AG09319 (cell line): ENCODE measurements at regions not wholly inside any gene's neighbourhood (a gene's known extent, or its start where the extent isn't known, plus 50 kb on each side); places are given as distances from the start of the nearest gene placed in this dataset.

Experiments
- DNase-seq: peaks from one replicate; pipeline ENCODE4 v3.0.0-alpha.2; 2010; ENCODE audit warnings: low read depth; ENCODE audit errors: extremely low read depth
- CTCF ChIP-seq: IDR thresholded peaks from 2 replicates; pipeline ENCODE4 v1.5.1; 2011; ENCODE audit warnings: low read depth, mild to moderate bottlenecking, inconsistent platforms, low read length, moderate library complexity

- TF ChIP-seq CTCF: no peak
- DNase-seq: no peak
Measured at GRCh38 chr2:193627927-193628272, 1433.2 kb upstream of the TMEFF2 start.

- no peak for TF ChIP-seq CTCF
- DNase-seq: no peak
Measured at GRCh38 chr2:193627187-193627926, 1432.6 kb upstream of the TMEFF2 start.

GRCh38 chr2:193608451-193608850 is 1413.7 kb upstream of the TMEFF2 start:
- DNase-seq: no peak
- no peak for TF ChIP-seq CTCF

GRCh38 chr2:193590831-193591230 is 1396.1 kb upstream of the TMEFF2 start:
- DNase-seq: no peak
- no peak for TF ChIP-seq CTCF

GRCh38 chr2:193584522-193584938 is 1389.8 kb upstream of the TMEFF2 start:
- DNase-seq: no peak
- no peak for TF ChIP-seq CTCF

- DNase-seq: no peak
Measured at GRCh38 chr2:193583638-193584400, 1389.1 kb upstream of the TMEFF2 start.

More at GRCh38 chr2:193583638-193584400, 1389.1 kb upstream of the TMEFF2 start:
- no peak for TF ChIP-seq CTCF
